Fibroblast of peridontal ligament (primary cell): ENCODE measurements at regions not wholly inside any gene's neighbourhood (a gene's known extent, or its start where the extent isn't known, plus 50 kb on each side); places are given as distances from the start of the nearest gene placed in this dataset.
A peak's percentile ranks its signal among the peaks of the same experiment; 100 is the strongest.
"Not testable (repeated sequence)": the region's sequence is repeated elsewhere in the genome, so short reads cannot be mapped to it uniquely, and the experiment has no call there.

Source experiments
- DNase-seq: peaks from one replicate; pipeline ENCODE4 v3.0.0-alpha.2; 2010; ENCODE audit errors: extremely low read depth

GRCh38 chr7:73175322-73175721 is 89.5 kb upstream of the SPDYE9 start:
- DNase-seq: not testable (repeated sequence)

- not testable (repeated sequence) for DNase-seq
Observed at GRCh38 chr7:73170902-73171301, 85.1 kb upstream of the SPDYE9 start.

- DNase-seq: not testable (repeated sequence)
Observed at GRCh38 chr7:73170415-73170814, 84.6 kb upstream of the SPDYE9 start.

- not testable (repeated sequence) for DNase-seq
Observed at GRCh38 chr7:73166152-73166551, 80.3 kb upstream of the SPDYE9 start.

GRCh38 chr7:73162680-73163079 is 76.8 kb upstream of the SPDYE9 start:
- DNase-seq: not testable (repeated sequence)

- not testable (repeated sequence) for DNase-seq
Observed at GRCh38 chr7:73161727-73162126, 75.9 kb upstream of the SPDYE9 start.

- DNase-seq: not testable (repeated sequence)
Observed at GRCh38 chr7:73157169-73157661, 71.4 kb upstream of the SPDYE9 start.

- DNase-seq: not testable (repeated sequence)
Observed at GRCh38 chr7:73156510-73157168, 70.8 kb upstream of the SPDYE9 start.

- peak; percentile 50 for DNase-seq
Observed at GRCh38 chr7:73154586-73155038, 68.8 kb upstream of the SPDYE9 start.

- not testable (repeated sequence) for DNase-seq
Observed at GRCh38 chr7:73153921-73154585, 68.2 kb upstream of the SPDYE9 start.

- DNase-seq: not testable (repeated sequence)
Observed at GRCh38 chr7:73148570-73148969, 62.7 kb upstream of the SPDYE9 start.

- not testable (repeated sequence) for DNase-seq
Observed at GRCh38 chr7:73147681-73148080, 61.8 kb upstream of the SPDYE9 start.

GRCh38 chr7:73143993-73144392 is 58.2 kb upstream of the SPDYE9 start:
- not testable (repeated sequence) for DNase-seq

GRCh38 chr7:73137922-73138321 is 52.1 kb upstream of the SPDYE9 start:
- DNase-seq: not testable (repeated sequence)
